ENCODE measurements at regions not wholly inside any gene's neighbourhood (a gene's known extent, or its start where the extent isn't known, plus 50 kb on each side); places are given as distances from the start of the nearest gene placed in this dataset.
"Not testable (repeated sequence)": the region's sequence is repeated elsewhere in the genome, so short reads cannot be mapped to it uniquely, and the experiment has no call there.

GRCh38 chr5:82886911-82887310 is 190.3 kb downstream of the TMEM167A start:
- DNase-seq: no peak

GRCh38 chr5:82885627-82886389 is 191.4 kb downstream of the TMEM167A start:
- no peak for DNase-seq

GRCh38 chr5:82884821-82885471 is 192.2 kb downstream of the TMEM167A start:
- no peak for DNase-seq

- DNase-seq: no peak
Measured at GRCh38 chr5:82882316-82882715, 194.9 kb downstream of the TMEM167A start.

GRCh38 chr5:82881571-82882174 is 195.5 kb downstream of the TMEM167A start:
- no peak for DNase-seq

GRCh38 chr5:82879089-82879488 is 198.1 kb downstream of the TMEM167A start:
- no peak for DNase-seq

GRCh38 chr5:82873452-82873851 is 203.7 kb downstream of the TMEM167A start:
- DNase-seq: no peak

GRCh38 chr5:82872321-82873288 is 204.6 kb downstream of the TMEM167A start:
- DNase-seq: not testable (repeated sequence)

- DNase-seq: no peak
Measured at GRCh38 chr5:82865625-82866024, 211.6 kb downstream of the TMEM167A start.

- DNase-seq: no peak
Measured at GRCh38 chr5:82863266-82863665, 213.9 kb downstream of the TMEM167A start.

- no peak for DNase-seq
Measured at GRCh38 chr5:82862711-82863110, 214.5 kb downstream of the TMEM167A start.

GRCh38 chr5:82862261-82862660 is 214.9 kb downstream of the TMEM167A start:
- DNase-seq: no peak

- no peak for DNase-seq
Measured at GRCh38 chr5:82861701-82862100, 215.5 kb downstream of the TMEM167A start.

GRCh38 chr5:82859451-82860140 is 217.6 kb downstream of the TMEM167A start:
- DNase-seq: no peak

GRCh38 chr5:82858151-82859025 is 218.8 kb downstream of the TMEM167A start:
- DNase-seq: no peak

GRCh38 chr5:82855893-82856550 is 221.2 kb downstream of the TMEM167A start:
- DNase-seq: no peak

GRCh38 chr5:82854956-82855355 is 222.2 kb downstream of the TMEM167A start:
- DNase-seq: no peak

GRCh38 chr5:82851471-82851870 is 225.7 kb downstream of the TMEM167A start:
- no peak for DNase-seq

- no peak for DNase-seq
Measured at GRCh38 chr5:82850393-82850792, 226.8 kb downstream of the TMEM167A start.

GRCh38 chr5:82849885-82850284 is 227.3 kb downstream of the TMEM167A start:
- no peak for DNase-seq

GRCh38 chr5:82847562-82847961 is 229.6 kb downstream of the TMEM167A start:
- DNase-seq: no peak

All from stimulated activated CD8-positive, alpha-beta memory T cell treated with anti-CD3 and anti-CD28 coated beads, Interleukin-4, amount 100 ng/mL, for 48 hours (primary cell).